WI38 (cell line): ENCODE measurements at regions not wholly inside any gene's neighbourhood (a gene's known extent, or its start where the extent isn't known, plus 50 kb on each side); places are given as distances from the start of the nearest gene placed in this dataset.

ENCODE experiments used
- H3K4me3 ChIP-seq: 2 replicates; pipeline ENCODE4 v1.5.1; 2011; ENCODE audit warnings: low read depth, mild to moderate bottlenecking, control low read depth, low read length
- CTCF ChIP-seq: IDR thresholded peaks from 2 replicates; pipeline ENCODE4 v1.5.1; 2012; ENCODE audit warnings: low read depth, mild to moderate bottlenecking, control low read depth, low read length

- no peak for TF ChIP-seq CTCF
- H3K4me3 ChIP-seq, result no peak overlapping the region
These were observed 335.1 kb upstream of the SEMA3A start for GRCh38 chr7:84529480-84530205.

GRCh38 chr7:84528756-84529479 lies 334.3 kb upstream of the SEMA3A start:
- no peak overlapping the region for H3K4me3 ChIP-seq
- no peak for TF ChIP-seq CTCF

- no peak for TF ChIP-seq CTCF
- no peak overlapping the region for H3K4me3 ChIP-seq
These were observed 330.4 kb upstream of the SEMA3A start for GRCh38 chr7:84524714-84525694.

GRCh38 chr7:84513061-84513460 lies 318.5 kb upstream of the SEMA3A start:
- H3K4me3 ChIP-seq, result no peak overlapping the region
- TF ChIP-seq CTCF, result no peak

GRCh38 chr7:84512055-84512454 lies 317.5 kb upstream of the SEMA3A start:
- H3K4me3 ChIP-seq, result no peak overlapping the region
- TF ChIP-seq CTCF, result no peak

- no peak overlapping the region for H3K4me3 ChIP-seq
- TF ChIP-seq CTCF, result no peak
These were observed 315.9 kb upstream of the SEMA3A start for GRCh38 chr7:84510505-84510904.
